ENCODE measurements at regions not wholly inside any gene's neighbourhood (a gene's known extent, or its start where the extent isn't known, plus 50 kb on each side); places are given as distances from the start of the nearest gene placed in this dataset.
A peak's percentile ranks its signal among the peaks of the same experiment; 100 is the strongest.

- DNase-seq (ENCODE audit: low read depth): no peak
Observed at GRCh38 chr3:81255463-81255862, 506.0 kb downstream of the GBE1 start.

DNA sequence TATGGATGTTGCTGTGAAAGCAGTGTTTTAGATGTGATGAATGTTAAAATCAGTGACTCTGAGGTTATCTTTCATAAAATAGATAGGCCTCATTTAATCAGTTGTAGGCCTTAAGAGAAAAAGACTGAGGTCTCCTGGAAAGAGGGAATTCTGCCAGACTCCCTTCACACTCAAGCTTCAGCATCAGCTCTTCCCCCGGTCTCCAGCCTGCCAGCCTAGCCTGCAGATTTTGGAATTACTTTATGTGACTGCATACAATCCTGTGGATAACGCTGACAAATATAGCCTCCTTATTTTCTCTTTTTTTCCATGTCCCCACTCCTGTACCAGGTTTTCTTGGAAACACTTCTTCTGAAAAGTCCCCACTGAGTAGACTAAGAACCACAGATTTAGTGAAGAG lies 510.3 kb downstream of the GBE1 start:
- no peak for TF ChIP-seq CTCF (IDR thresholded peaks at IDR 0.05; ENCODE audit: insufficient read depth, low read length)
- no peak overlapping the region for H3K4me3 ChIP-seq (ENCODE audit: low read depth, low read length)
- DNase-seq (ENCODE audit: low read depth): no peak

More at GRCh38 chr3:81255463-81255862, 506.0 kb downstream of the GBE1 start:
- TF ChIP-seq CTCF (IDR thresholded peaks at IDR 0.05; ENCODE audit: insufficient read depth, low read length): no peak
- no peak overlapping the region for H3K4me3 ChIP-seq (ENCODE audit: low read depth, low read length)

GRCh38 chr3:81249540-81250029 lies 511.9 kb downstream of the GBE1 start:
- no peak for TF ChIP-seq CTCF (IDR thresholded peaks at IDR 0.05; ENCODE audit: insufficient read depth, low read length)
- no peak overlapping the region for H3K4me3 ChIP-seq (ENCODE audit: low read depth, low read length)
- DNase-seq (ENCODE audit: low read depth): peak; percentile 20

GRCh38 chr3:81245501-81245900 lies 515.9 kb downstream of the GBE1 start:
- TF ChIP-seq CTCF (IDR thresholded peaks at IDR 0.05; ENCODE audit: insufficient read depth, low read length): no peak
- peak; percentile 39 for DNase-seq (ENCODE audit: low read depth)
- H3K4me3 ChIP-seq (ENCODE audit: low read depth, low read length): peak overlapping the region; percentile 9

GRCh38 chr3:81245043-81245442 lies 516.4 kb downstream of the GBE1 start:
- TF ChIP-seq CTCF (IDR thresholded peaks at IDR 0.05; ENCODE audit: insufficient read depth, low read length): no peak
- DNase-seq (ENCODE audit: low read depth): peak; percentile 54
- no peak overlapping the region for H3K4me3 ChIP-seq (ENCODE audit: low read depth, low read length)

GRCh38 chr3:81244231-81244630 lies 517.2 kb downstream of the GBE1 start:
- no peak for DNase-seq (ENCODE audit: low read depth)
- no peak for TF ChIP-seq CTCF (IDR thresholded peaks at IDR 0.05; ENCODE audit: insufficient read depth, low read length)
- no peak overlapping the region for H3K4me3 ChIP-seq (ENCODE audit: low read depth, low read length)

DNA sequence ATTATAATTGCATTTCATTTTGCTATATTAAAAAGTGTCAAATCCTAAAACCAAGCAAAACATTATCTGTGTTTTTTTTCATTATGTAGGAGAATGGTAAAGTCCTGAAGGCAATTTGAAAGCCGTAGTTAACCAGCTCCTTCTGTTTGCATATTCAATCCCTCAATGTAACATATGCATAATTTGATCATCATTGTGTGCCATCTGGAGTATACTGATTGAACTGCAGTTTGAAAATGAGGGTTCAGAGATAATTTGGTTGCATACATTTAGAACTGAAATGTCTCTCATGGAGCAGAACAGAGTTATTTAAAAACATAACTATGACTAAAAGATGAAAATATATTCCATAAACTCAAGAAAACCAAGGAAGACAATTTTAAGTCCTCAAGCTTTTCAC lies 518.6 kb downstream of the GBE1 start:
- no peak overlapping the region for H3K4me3 ChIP-seq (ENCODE audit: low read depth, low read length)
- DNase-seq (ENCODE audit: low read depth): peak; percentile 38
- TF ChIP-seq CTCF (IDR thresholded peaks at IDR 0.05; ENCODE audit: insufficient read depth, low read length): peak; percentile 50
